Activated CD4-positive, alpha-beta memory T cell treated with anti-CD3 and anti-CD28 coated beads for 36 hours (primary cell): ENCODE measurements at regions not wholly inside any gene's neighbourhood (a gene's known extent, or its start where the extent isn't known, plus 50 kb on each side); places are given as distances from the start of the nearest gene placed in this dataset.
"Not testable (repeated sequence)": the region's sequence is repeated elsewhere in the genome, so short reads cannot be mapped to it uniquely, and the experiment has no call there.

Experiments used
- CTCF ChIA-PET: fragments of 350-600 bp; sonication (Branson Sonifier 250); formaldehyde crosslinking; loops from one replicate; lab custom pipeline; 2021; ENCODE audit warnings: antibody characterized with exemption, inconsistent platforms; lab: Charles Lee
- POLR2A ChIA-PET: fragments of 350-600 bp; sonication (Branson Sonifier 250); formaldehyde crosslinking; loops from one replicate; lab custom pipeline; 2021; ENCODE audit warnings: antibody characterized with exemption; lab: Charles Lee
- DNase-seq: peaks from one replicate; pipeline ENCODE4 v3.0.0-alpha.2; 2020
- H3K27ac Mint-ChIP-seq: one replicate; pipeline ENCODE4 v1.8.0; 2021; ENCODE audit warnings: mixed read lengths
- H3K27me3 Mint-ChIP-seq: one replicate; pipeline ENCODE4 v1.8.0; 2021; ENCODE audit warnings: mixed read lengths
- H3K36me3 Mint-ChIP-seq: one replicate; pipeline ENCODE4 v1.8.0; 2021; ENCODE audit warnings: mixed read lengths
- H3K4me1 Mint-ChIP-seq: one replicate; pipeline ENCODE4 v1.8.0; 2021; ENCODE audit warnings: low read depth, mixed read lengths
- H3K4me3 Mint-ChIP-seq: one replicate; pipeline ENCODE4 v1.8.0; 2021; ENCODE audit warnings: mild to moderate bottlenecking, mixed read lengths
- H3K9me3 Mint-ChIP-seq: one replicate; pipeline ENCODE4 v1.8.0; 2021; ENCODE audit warnings: mixed read lengths
- intact Hi-C: fragments of 100-400 bp; cut with micrococcal nuclease; formaldehyde crosslinking; loops from one replicate; pipeline ENCODE4 v1.15.1; 2023

DNA sequence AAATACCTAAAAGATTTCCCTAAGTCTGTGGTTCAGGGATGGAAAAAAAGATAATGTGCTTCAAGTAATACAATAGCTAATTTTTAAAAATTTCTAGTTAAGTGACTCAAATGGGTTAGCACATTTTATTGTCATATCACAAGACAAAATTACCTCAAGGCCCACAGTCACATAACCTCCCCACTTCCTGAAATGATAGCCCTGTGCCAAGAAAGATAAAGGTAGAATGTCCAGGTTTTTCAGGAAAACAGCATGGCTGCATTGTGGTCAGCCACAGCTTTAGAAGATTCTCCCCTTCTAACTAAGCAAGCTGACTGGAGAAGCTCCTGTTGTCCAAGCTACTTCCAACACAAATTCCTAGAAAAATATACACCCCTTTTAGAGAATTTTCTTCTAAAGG, 127.1 kb upstream of the SLC35G4 start:
- H3K27ac Mint-ChIP-seq = no peak overlapping the region
- intact Hi-C loops = no loop called here
- no peaks in the 10 kb centered on the region for H3K36me3 Mint-ChIP-seq
- ChIA-PET CTCF (no interaction called here), POLR2A (no interaction called here)
- H3K4me1 Mint-ChIP-seq = no peaks in the 10 kb centered on the region
- no peaks in the 10 kb centered on the region for H3K9me3 Mint-ChIP-seq
- peaks cover 12% of the 10 kb centered on the region for H3K27me3 Mint-ChIP-seq
- no peak overlapping the region for H3K4me3 Mint-ChIP-seq
- no peak for DNase-seq

DNA sequence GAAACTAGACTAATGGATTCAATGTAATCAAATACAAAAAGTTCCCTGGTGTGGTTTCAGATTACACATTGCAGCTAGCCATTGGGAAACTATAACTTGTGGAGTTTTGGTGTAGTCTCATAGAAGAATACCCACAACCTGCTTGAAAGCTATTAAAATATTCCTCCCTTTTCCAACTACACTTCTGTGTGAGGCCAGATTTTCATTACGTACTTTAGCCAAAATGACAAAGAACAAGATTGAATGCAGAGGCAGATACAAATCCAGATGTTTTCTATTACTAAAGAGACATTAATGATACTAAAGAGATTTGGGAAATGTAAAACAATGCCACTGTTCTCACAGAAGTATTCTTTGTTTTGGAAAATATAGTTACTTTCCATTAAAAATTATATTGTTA, 128.7 kb upstream of the SLC35G4 start:
- H3K27ac Mint-ChIP-seq = no peak overlapping the region
- no peaks in the 10 kb centered on the region for H3K36me3 Mint-ChIP-seq
- ChIA-PET CTCF (no interaction called here), POLR2A (no interaction called here)
- intact Hi-C loops = no loop called here
- H3K4me3 Mint-ChIP-seq = no peak overlapping the region
- no peak for DNase-seq
- no peaks in the 10 kb centered on the region for H3K4me1 Mint-ChIP-seq
- peaks cover 12% of the 10 kb centered on the region for H3K27me3 Mint-ChIP-seq
- no peaks in the 10 kb centered on the region for H3K9me3 Mint-ChIP-seq

DNA sequence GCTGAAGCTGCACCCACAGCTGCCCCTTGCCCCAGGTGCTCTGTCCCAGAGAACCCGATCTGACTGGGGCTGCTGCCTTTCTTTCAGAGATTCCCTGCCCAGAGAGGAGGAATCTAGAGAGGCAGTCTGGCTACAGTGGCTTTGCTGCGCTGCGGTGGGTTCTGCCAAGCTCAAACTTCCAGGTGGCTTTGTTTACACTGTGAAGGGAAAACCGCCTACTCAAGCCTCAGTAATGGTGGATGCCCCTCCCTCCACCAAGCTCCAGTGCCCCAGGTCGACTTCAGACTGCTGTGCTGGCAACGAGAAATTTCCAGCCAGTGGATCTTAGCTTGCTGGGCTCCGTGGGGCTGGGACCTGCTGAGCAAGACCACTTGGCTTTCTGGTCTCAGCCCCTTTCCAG, 130.4 kb upstream of the SLC35G4 start:
- H3K9me3 Mint-ChIP-seq, intact Hi-C loops, H3K4me3 Mint-ChIP-seq, DNase-seq, CTCF ChIA-PET, H3K36me3 Mint-ChIP-seq, H3K4me1 Mint-ChIP-seq, POLR2A ChIA-PET, H3K27ac Mint-ChIP-seq: not testable (repeated sequence)
- H3K27me3 Mint-ChIP-seq = peaks cover 14% of the 10 kb centered on the region

DNA sequence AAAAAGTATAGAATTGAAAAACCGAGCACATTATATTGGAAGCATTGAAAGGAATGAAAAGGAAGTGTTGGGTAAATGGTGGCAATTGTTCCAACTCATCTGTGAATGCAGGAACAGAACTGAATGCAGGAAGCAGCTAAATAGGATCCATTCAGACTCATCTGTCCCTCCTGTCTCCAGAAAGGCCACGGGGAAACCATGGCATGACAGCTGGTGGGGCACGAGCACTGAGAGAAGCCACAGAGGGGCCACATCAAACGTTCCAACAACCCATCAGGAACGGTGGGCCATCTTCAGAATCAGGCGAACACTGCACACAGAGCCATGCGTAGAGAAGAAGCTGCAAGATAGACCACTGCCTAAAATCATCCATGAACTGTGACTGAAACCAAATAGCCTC, 138.5 kb upstream of the SLC35G4 start:
- H3K4me1 Mint-ChIP-seq = no peaks in the 10 kb centered on the region
- CTCF ChIA-PET = interaction anchor here (1.1 kb wide), 1 partner anchor 82 kb away, joined by 3 read pairs; no protein-coding TSS in a partner anchor
- intact Hi-C loops = no loop called here

DNA sequence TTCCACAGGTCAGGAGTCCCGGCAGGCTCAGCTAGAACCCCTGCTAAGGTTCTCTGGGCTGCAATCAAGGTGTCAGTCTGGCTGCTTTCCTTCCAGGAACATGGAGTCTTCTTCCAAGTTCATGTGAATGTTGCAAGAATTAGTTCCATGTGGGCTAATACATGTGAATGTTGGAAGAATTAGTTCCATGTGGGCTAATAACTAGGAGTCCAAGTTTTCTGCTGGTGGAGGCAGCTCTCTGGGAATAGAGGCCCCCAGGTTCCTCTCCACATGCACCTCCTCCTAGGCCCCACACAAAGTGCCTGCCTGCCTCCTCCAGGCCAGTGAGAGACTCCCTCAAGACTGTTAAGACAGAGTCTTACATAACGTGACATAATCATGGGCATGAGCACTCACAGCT, 140.8 kb upstream of the SLC35G4 start:
- no peaks in the 10 kb centered on the region for H3K4me1 Mint-ChIP-seq
- H3K36me3 Mint-ChIP-seq = no peaks in the 10 kb centered on the region
- ChIA-PET POLR2A (no interaction called here), CTCF (no interaction called here)
- DNase-seq = no peak
- peaks cover 2% of the 10 kb centered on the region for H3K27me3 Mint-ChIP-seq
- intact Hi-C loops = no loop called here
- no peaks in the 10 kb centered on the region for H3K9me3 Mint-ChIP-seq
- H3K4me3 Mint-ChIP-seq = no peak overlapping the region
- no peak overlapping the region for H3K27ac Mint-ChIP-seq

More for the DNA sequence above, 138.5 kb upstream of the SLC35G4 start:
- Mint-ChIP-seq H3K27me3 (peaks cover 4% of the 10 kb centered on the region), H3K27ac (no peak overlapping the region), H3K9me3 (no peaks in the 10 kb centered on the region), H3K36me3 (no peaks in the 10 kb centered on the region), H3K4me3 (no peak overlapping the region)
- POLR2A ChIA-PET = interaction anchor here (0.6 kb wide), 1 partner anchor 99 kb away, joined by 3 read pairs; no protein-coding TSS in a partner anchor
- DNase-seq = no peak

DNA sequence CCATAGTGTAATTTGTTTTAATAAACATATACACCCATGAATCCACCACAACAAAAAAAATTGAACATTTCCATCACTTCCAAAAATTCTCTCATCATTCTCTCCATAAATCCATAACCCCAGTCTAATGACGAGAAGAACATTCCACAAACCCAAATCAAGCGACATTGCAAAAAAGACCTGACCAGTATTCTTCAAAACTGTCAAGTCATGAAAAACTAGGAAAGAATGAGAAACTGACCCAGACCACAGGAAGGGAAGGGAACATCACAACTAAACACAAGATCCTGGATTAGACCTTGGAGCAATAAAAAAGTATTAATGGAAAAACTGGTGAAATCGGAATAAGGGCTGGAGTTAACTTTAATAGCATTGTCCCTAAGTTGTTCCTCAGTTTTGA, 141.3 kb upstream of the SLC35G4 start:
- CTCF ChIA-PET = no interaction called here
- Mint-ChIP-seq H3K9me3 (no peaks in the 10 kb centered on the region), H3K27me3 (peaks cover 2% of the 10 kb centered on the region), H3K27ac (no peak overlapping the region), H3K36me3 (no peaks in the 10 kb centered on the region), H3K4me1 (no peaks in the 10 kb centered on the region), H3K4me3 (no peak overlapping the region)
- intact Hi-C loops = no loop called here
- DNase-seq = no peak
- POLR2A ChIA-PET = no interaction called here

DNA sequence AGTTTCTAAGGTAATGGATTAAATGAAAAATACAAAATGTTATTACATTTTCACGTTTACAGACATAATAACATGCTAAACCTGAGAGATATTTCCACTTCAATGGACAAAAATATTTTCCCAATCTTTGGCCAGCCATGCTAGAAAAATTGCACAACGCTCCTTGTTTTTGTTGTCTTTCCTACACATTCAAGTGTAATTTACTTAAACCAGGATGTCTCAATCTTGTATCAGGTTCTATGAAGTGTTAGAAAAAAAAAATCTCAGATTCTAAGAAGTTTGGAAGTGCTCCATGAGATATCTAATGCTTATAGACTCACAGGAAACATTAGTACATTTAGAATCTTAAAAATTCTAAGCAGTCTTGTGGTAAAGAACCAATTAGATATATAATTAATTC, 141.8 kb upstream of the SLC35G4 start:
- Mint-ChIP-seq H3K9me3 (no peaks in the 10 kb centered on the region), H3K4me3 (no peak overlapping the region), H3K36me3 (no peaks in the 10 kb centered on the region), H3K27me3 (peaks cover 2% of the 10 kb centered on the region), H3K27ac (no peak overlapping the region), H3K4me1 (no peaks in the 10 kb centered on the region)
- POLR2A ChIA-PET = no interaction called here
- CTCF ChIA-PET = no interaction called here
- intact Hi-C loops = no loop called here
- no peak for DNase-seq

DNA sequence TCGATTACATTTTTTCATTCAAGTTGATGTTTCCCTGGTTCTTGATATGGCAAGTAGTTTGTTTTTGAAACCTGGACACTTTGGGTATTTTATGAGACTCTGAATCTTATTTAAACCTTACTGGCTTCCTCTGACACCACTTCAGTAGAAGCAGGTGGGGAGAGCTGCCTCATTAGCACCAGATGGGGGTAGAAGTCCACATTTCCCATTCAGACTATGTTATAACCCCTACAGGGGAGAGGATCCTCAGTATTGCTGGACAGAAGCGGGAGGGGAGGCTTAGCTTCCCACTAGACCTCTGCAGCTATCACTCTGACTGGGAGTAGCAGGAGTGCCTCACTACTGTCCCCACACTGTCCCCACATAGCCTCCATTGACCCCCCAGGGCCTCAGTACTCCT, 145.3 kb upstream of the SLC35G4 start:
- ChIA-PET POLR2A (no interaction called here), CTCF (interaction anchor here (1.0 to 1.3 kb wide), 2 partner anchors 89 to 90 kb away, joined by 3 read pairs; no protein-coding TSS in a partner anchor)
- Mint-ChIP-seq H3K36me3 (no peaks in the 10 kb centered on the region), H3K9me3 (no peaks in the 10 kb centered on the region), H3K4me3 (no peak overlapping the region), H3K27ac (no peak overlapping the region), H3K27me3 (peaks cover 2% of the 10 kb centered on the region), H3K4me1 (no peaks in the 10 kb centered on the region)
- intact Hi-C loops = no loop called here
- no peak for DNase-seq

DNA sequence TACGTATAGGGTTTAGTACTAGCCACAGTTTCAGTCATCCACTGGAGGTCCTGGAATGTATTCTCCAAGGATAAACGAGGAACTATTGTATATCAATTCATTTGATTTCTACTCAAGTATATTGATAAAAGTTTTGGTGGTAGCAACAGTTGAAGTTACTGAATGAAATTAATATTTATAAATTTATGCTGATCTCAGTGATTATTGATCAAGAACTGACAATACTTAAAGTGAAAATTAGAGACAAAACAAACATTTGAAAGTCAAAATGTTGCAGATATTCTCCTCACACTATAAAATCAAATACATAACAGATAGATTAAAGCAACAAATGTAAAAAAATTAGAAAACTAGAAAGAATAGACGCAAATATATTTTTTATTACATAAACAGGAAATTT, 150.9 kb upstream of the SLC35G4 start:
- ChIA-PET CTCF (no interaction called here), POLR2A (no interaction called here)
- no peak overlapping the region for H3K27ac Mint-ChIP-seq
- H3K36me3 Mint-ChIP-seq = no peaks in the 10 kb centered on the region
- intact Hi-C loops = no loop called here
- H3K27me3 Mint-ChIP-seq = no peaks in the 10 kb centered on the region
- H3K9me3 Mint-ChIP-seq = no peaks in the 10 kb centered on the region
- no peaks in the 10 kb centered on the region for H3K4me1 Mint-ChIP-seq
- DNase-seq = no peak
- no peak overlapping the region for H3K4me3 Mint-ChIP-seq

DNA sequence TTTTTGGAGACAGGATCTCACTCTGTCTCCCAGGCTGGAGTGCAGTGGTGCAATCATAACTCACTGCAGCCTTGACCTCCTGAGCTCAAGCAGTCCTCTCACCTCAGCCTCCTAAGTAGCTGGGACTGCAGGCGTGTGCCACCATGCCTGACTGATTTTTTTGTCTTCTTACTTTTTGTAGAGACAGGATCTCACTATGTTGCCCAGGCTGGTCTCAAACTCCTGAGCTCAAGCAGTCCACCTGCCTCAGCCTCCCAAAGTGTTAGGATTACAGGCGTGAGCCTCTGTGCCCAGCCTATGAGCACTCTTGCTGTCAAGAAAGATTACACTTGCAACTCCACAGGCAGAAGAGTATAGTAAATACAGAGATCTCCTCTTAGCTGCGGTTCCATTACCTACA, 151.5 kb upstream of the SLC35G4 start:
- H3K36me3 Mint-ChIP-seq, POLR2A ChIA-PET, H3K4me3 Mint-ChIP-seq, H3K27ac Mint-ChIP-seq, H3K9me3 Mint-ChIP-seq, CTCF ChIA-PET, H3K4me1 Mint-ChIP-seq, intact Hi-C loops, DNase-seq, H3K27me3 Mint-ChIP-seq: not testable (repeated sequence)

DNA sequence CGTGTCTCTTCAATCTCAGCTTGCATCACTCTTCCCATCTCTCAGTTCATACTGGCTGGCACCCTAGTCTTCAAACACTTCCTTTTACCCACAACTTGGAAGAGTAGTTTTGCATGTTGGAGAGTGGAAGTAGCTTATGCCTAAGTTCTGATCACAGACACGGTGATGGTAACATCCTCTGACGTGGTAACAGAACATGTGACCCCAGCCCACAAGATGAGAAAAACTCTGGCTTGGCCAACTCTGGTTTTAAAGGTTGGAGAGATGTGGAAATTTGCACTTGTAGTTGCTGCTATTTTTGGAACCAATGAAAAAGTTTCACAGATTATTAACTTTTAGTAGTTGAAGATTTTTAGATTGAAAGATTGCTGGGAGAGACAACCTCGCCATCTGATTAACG, 155.4 kb upstream of the SLC35G4 start:
- no peak for DNase-seq
- H3K27me3 Mint-ChIP-seq = peaks cover 4% of the 10 kb centered on the region
- H3K36me3 Mint-ChIP-seq = no peaks in the 10 kb centered on the region
- no peaks in the 10 kb centered on the region for H3K4me1 Mint-ChIP-seq
- H3K9me3 Mint-ChIP-seq = peaks cover 6% of the 10 kb centered on the region
- H3K27ac Mint-ChIP-seq = no peak overlapping the region
- intact Hi-C loops = no loop called here
- POLR2A ChIA-PET = no interaction called here
- CTCF ChIA-PET = no interaction called here
- no peak overlapping the region for H3K4me3 Mint-ChIP-seq

DNA sequence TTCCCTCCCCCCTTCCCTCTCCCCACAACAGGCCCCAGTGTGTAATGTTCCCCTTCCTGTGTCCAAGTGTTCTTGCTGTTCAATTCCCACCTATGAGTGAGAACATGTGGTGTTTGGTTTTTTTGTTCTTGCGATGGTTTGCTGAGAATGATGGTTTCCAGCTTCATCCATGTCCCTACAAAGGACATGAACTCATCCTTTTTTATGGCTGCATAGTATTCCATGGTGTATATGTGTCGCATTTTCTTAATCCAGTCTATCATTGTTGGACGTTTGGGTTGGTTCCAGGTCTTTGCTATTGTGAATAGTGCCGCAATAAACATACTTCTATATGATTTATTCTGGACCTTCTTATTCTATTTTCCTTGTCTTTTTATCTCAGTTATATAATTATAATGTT, 165.2 kb upstream of the SLC35G4 start:
- H3K9me3 Mint-ChIP-seq, H3K36me3 Mint-ChIP-seq, H3K4me3 Mint-ChIP-seq, CTCF ChIA-PET, POLR2A ChIA-PET, H3K27ac Mint-ChIP-seq, H3K4me1 Mint-ChIP-seq, DNase-seq, intact Hi-C loops, H3K27me3 Mint-ChIP-seq: not testable (repeated sequence)

DNA sequence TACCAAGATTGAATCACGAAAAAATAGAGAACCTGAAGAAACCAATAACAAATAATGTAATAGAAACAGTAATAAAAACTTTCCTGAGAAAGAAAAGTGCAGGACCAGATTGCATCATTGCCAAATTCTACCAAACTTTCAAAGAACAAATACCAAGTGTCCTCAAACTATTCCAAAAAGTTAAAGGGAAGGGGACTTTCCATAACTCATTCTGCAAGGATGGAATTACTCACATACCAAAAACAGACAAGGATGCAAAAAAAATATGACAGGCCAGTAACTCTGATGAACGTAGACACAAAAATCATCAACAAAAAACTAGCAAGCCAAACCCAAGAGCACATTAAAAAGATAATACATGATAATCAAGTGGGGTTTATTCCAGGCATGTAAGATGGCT, 172.3 kb upstream of the SLC35G4 start:
- Mint-ChIP-seq H3K4me3 (no peak overlapping the region), H3K36me3 (no peaks in the 10 kb centered on the region), H3K27me3 (peaks cover 2% of the 10 kb centered on the region), H3K27ac (no peak overlapping the region), H3K4me1 (no peaks in the 10 kb centered on the region), H3K9me3 (no peaks in the 10 kb centered on the region)
- intact Hi-C loops = no loop called here
- DNase-seq = no peak
- CTCF ChIA-PET = no interaction called here
- POLR2A ChIA-PET = no interaction called here
